ES-I3 (cell line): ENCODE measurements at regions not wholly inside any gene's neighbourhood (a gene's known extent, or its start where the extent isn't known, plus 50 kb on each side); places are given as distances from the start of the nearest gene placed in this dataset.
A peak's percentile ranks its signal among the peaks of the same experiment; 100 is the strongest.

Source experiments
- H3K36me3 ChIP-seq: 2 replicates; pipeline ENCODE4 v1.6.1; 2013; ENCODE audit warnings: mild to moderate bottlenecking, low read length, control low read depth, moderate library complexity; ENCODE audit not compliant: insufficient read depth
- H3K4me1 ChIP-seq: 2 replicates; pipeline ENCODE4 v1.6.1; 2013; ENCODE audit warnings: mild to moderate bottlenecking, control low read depth, low read length; ENCODE audit not compliant: insufficient read depth
- H3K9ac ChIP-seq: 2 replicates; pipeline ENCODE4 v1.6.1; 2013; ENCODE audit warnings: low read depth, mild to moderate bottlenecking, low read length, moderate library complexity
- H3K9me3 ChIP-seq: 2 replicates; pipeline ENCODE4 v1.6.1; 2013; ENCODE audit warnings: mild to moderate bottlenecking, low read length, moderate library complexity; ENCODE audit not compliant: control insufficient read depth, insufficient read depth

GRCh38 chr14:82230748-82231147 lies 697.1 kb upstream of the SEL1L start:
- Histone ChIP-seq H3K9me3 (no peaks in the 10 kb centered on the region), H3K4me1 (no peaks in the 10 kb centered on the region), H3K9ac (no peak overlapping the region), H3K36me3 (no peaks in the 10 kb centered on the region)

GRCh38 chr14:82238649-82239048 lies 705.0 kb upstream of the SEL1L start:
- Histone ChIP-seq H3K36me3 (no peaks in the 10 kb centered on the region; the same call in 1 of the 2 replicates), H3K9ac (no peak overlapping the region), H3K9me3 (no peaks in the 10 kb centered on the region), H3K4me1 (no peaks in the 10 kb centered on the region; the same call in 1 of the 2 replicates)

- H3K9me3 ChIP-seq, result no peaks in the 10 kb centered on the region
- H3K9ac ChIP-seq, result no peak overlapping the region
- no peaks in the 10 kb centered on the region; the same call in 1 of the 2 replicates for H3K36me3 ChIP-seq
- H3K4me1 ChIP-seq, result no peaks in the 10 kb centered on the region; the same call in 1 of the 2 replicates
Observed at GRCh38 chr14:82239223-82239622, 705.6 kb upstream of the SEL1L start.

GRCh38 chr14:82244791-82245190 lies 711.1 kb upstream of the SEL1L start:
- no peaks in the 10 kb centered on the region; the same call in 1 of the 2 replicates for H3K36me3 ChIP-seq
- no peak overlapping the region for H3K9ac ChIP-seq
- H3K9me3 ChIP-seq, result no peaks in the 10 kb centered on the region
- H3K4me1 ChIP-seq, result no peaks in the 10 kb centered on the region

GRCh38 chr14:82251494-82251893 lies 717.8 kb upstream of the SEL1L start:
- no peaks in the 10 kb centered on the region for H3K36me3 ChIP-seq
- H3K9ac ChIP-seq, result peak overlapping the region; percentile 35; the same call in 1 of the 2 replicates
- no peaks in the 10 kb centered on the region for H3K4me1 ChIP-seq
- H3K9me3 ChIP-seq, result no peaks in the 10 kb centered on the region

- Histone ChIP-seq H3K9ac (no peak overlapping the region), H3K36me3 (no peaks in the 10 kb centered on the region), H3K9me3 (no peaks in the 10 kb centered on the region), H3K4me1 (no peaks in the 10 kb centered on the region)
Observed at GRCh38 chr14:82270286-82270685, 736.6 kb upstream of the SEL1L start.

GRCh38 chr14:82298811-82299210 lies 765.2 kb upstream of the SEL1L start:
- Histone ChIP-seq H3K4me1 (no peaks in the 10 kb centered on the region), H3K9me3 (no peaks in the 10 kb centered on the region), H3K36me3 (no peaks in the 10 kb centered on the region), H3K9ac (no peak overlapping the region)

- Histone ChIP-seq H3K9ac (no peak overlapping the region), H3K36me3 (no peaks in the 10 kb centered on the region), H3K9me3 (peaks cover 3% of the 10 kb centered on the region; the same call in 1 of the 2 replicates), H3K4me1 (no peaks in the 10 kb centered on the region)
Observed at GRCh38 chr14:82309199-82309598, 775.5 kb upstream of the SEL1L start.

GRCh38 chr14:82313889-82314288 lies 780.2 kb upstream of the SEL1L start:
- H3K36me3 ChIP-seq, result no peaks in the 10 kb centered on the region
- no peak overlapping the region for H3K9ac ChIP-seq
- no peaks in the 10 kb centered on the region for H3K4me1 ChIP-seq
- H3K9me3 ChIP-seq, result peaks cover 3% of the 10 kb centered on the region; the same call in 1 of the 2 replicates

GRCh38 chr14:82328442-82328841 lies 794.8 kb upstream of the SEL1L start:
- H3K9me3 ChIP-seq, result no peaks in the 10 kb centered on the region
- no peaks in the 10 kb centered on the region for H3K4me1 ChIP-seq
- H3K9ac ChIP-seq, result no peak overlapping the region
- H3K36me3 ChIP-seq, result no peaks in the 10 kb centered on the region

GRCh38 chr14:82341261-82341810 lies 807.7 kb upstream of the SEL1L start:
- H3K36me3 ChIP-seq, result no peaks in the 10 kb centered on the region
- H3K9ac ChIP-seq, result no peak overlapping the region
- no peaks in the 10 kb centered on the region for H3K4me1 ChIP-seq
- H3K9me3 ChIP-seq, result no peaks in the 10 kb centered on the region; the same call in 1 of the 2 replicates

GRCh38 chr14:82342596-82342995 lies 808.9 kb upstream of the SEL1L start:
- Histone ChIP-seq H3K9me3 (no peaks in the 10 kb centered on the region; the same call in 1 of the 2 replicates), H3K4me1 (no peaks in the 10 kb centered on the region), H3K9ac (no peak overlapping the region), H3K36me3 (no peaks in the 10 kb centered on the region)

- Histone ChIP-seq H3K4me1 (no peaks in the 10 kb centered on the region), H3K9me3 (no peaks in the 10 kb centered on the region; the same call in 1 of the 2 replicates), H3K9ac (no peak overlapping the region), H3K36me3 (no peaks in the 10 kb centered on the region)
Observed at GRCh38 chr14:82345184-82345583, 811.5 kb upstream of the SEL1L start.

- no peaks in the 10 kb centered on the region for H3K36me3 ChIP-seq
- H3K9me3 ChIP-seq, result no peaks in the 10 kb centered on the region
- no peak overlapping the region for H3K9ac ChIP-seq
- no peaks in the 10 kb centered on the region for H3K4me1 ChIP-seq
Observed at GRCh38 chr14:82354126-82354525, 820.5 kb upstream of the SEL1L start.

GRCh38 chr14:82359201-82359600 lies 825.5 kb upstream of the SEL1L start:
- Histone ChIP-seq H3K9ac (no peak overlapping the region), H3K4me1 (no peaks in the 10 kb centered on the region), H3K9me3 (no peaks in the 10 kb centered on the region), H3K36me3 (no peaks in the 10 kb centered on the region)
